Esophagus squamous epithelium (tissue), 5 donors: ENCODE measurements at regions not wholly inside any gene's neighbourhood (a gene's known extent, or its start where the extent isn't known, plus 50 kb on each side); places are given as distances from the start of the nearest gene placed in this dataset.
A peak's percentile ranks its signal among the peaks of the same experiment; 100 is the strongest.
"Not testable (repeated sequence)": the region's sequence is repeated elsewhere in the genome, so short reads cannot be mapped to it uniquely, and the experiment has no call there.

ENCODE experiments used
- DNase-seq: peaks from one replicate; lab custom pipeline; 2025; lab: John Stamatoyannopoulos, UW
- H3K27ac ChIP-seq, 4 donors: fragments of 200-600 bp; sonication (generic); one replicate each; pipeline ENCODE4 v1.5.1; 2016 to 2019; ENCODE audit warnings: mild to moderate bottlenecking in 1 of 4
- H3K27me3 ChIP-seq, 4 donors: fragments of 200-600 bp; sonication (generic); 1 replicate in 3 of 4; 2 replicates in 1 of 4; pipeline versions ENCODE4 v1.5.1 to v1.6.0; 2017 to 2021; ENCODE audit warnings: antibody characterized with exemption in 1 of 4
- H3K36me3 ChIP-seq, 3 donors: fragments of 200-600 bp; sonication (generic); one replicate each; pipeline ENCODE4 v1.5.1; 2016 to 2019
- H3K4me1 ChIP-seq, 3 donors: fragments of 200-600 bp; sonication (generic); one replicate each; pipeline ENCODE4 v1.5.1; 2017 to 2019
- H3K4me3 ChIP-seq, 4 donors: fragments of 200-600 bp; sonication (generic); 1 replicate in 3 of 4; 2 replicates in 1 of 4; pipeline ENCODE4 v1.5.1; 2016 to 2019; ENCODE audit warnings: mild to moderate bottlenecking in 2 of 4, moderate library complexity in 1 of 4
- H3K9me3 ChIP-seq, 3 donors: fragments of 200-600 bp; sonication (generic); one replicate each; pipeline ENCODE4 v1.5.1; 2016 to 2019
- POLR2A ChIP-seq, 4 donors: fragments of 450-650 bp; IDR thresholded peaks; one replicate each; pipeline ENCODE4 v1.6.1; 2017; ENCODE audit warnings: antibody characterized with exemption in 4 of 4, mild to moderate bottlenecking in 4 of 4, moderate library complexity in 3 of 4
- WGBS, 2 donors: methylation state at CpG; one replicate each; pipeline ENCODE4 v1.1.5; 2018; 5-methylcytosine and 5-hydroxymethylcytosine counted together
- intact Hi-C: fragments of 100-400 bp; cut with DNase I; formaldehyde crosslinking; loops from one replicate; pipeline ENCODE4 v1.15.0; 2022
- TF ChIP-seq, protein P1 (sequence below), 6 experiments: fragments of 450-650 bp in 4 of 6; fragments of 200-600 bp in 2 of 6; sonication (generic) in 2 of 6; IDR thresholded peaks; one replicate each; pipeline ENCODE4 v1.5.1; 2016 to 2019; ENCODE audit warnings: antibody characterized with exemption in 6 of 6, mild to moderate bottlenecking in 4 of 6, moderate library complexity in 4 of 6
- donor health status: DM: yes; HTN: yes; CAD: no.

GRCh38 chr20:5452691-5453090 is 135.9 kb upstream of the PROKR2 start:
- H3K27ac ChIP-seq, DNase-seq, H3K9me3 ChIP-seq, H3K4me3 ChIP-seq, H3K4me1 ChIP-seq, H3K36me3 ChIP-seq: not testable (repeated sequence)
- peaks cover 0 to 13% (median 0%) of the 10 kb centered on the region in 4 donors for H3K27me3 ChIP-seq
- WGBS, 2 donors: no CpG with 5 or more reads among the region's 30 CpGs
- intact Hi-C loops: loop anchor here (10.0 kb wide), 1 partner anchor 658 kb away; no protein-coding TSS in a partner anchor

- intact Hi-C loops: loop anchor here (10.0 kb wide), 1 partner anchor 657 kb away; no protein-coding TSS in a partner anchor
- WGBS, 2 donors: 84 to 90% methylated on average over 8 to 20 of the region's 26 CpGs
- not testable (repeated sequence) for H3K36me3 ChIP-seq, H3K27ac ChIP-seq, H3K9me3 ChIP-seq, H3K4me1 ChIP-seq, H3K4me3 ChIP-seq, DNase-seq
- H3K27me3 ChIP-seq: peaks cover 0 to 13% (median 0%) of the 10 kb centered on the region in 4 donors
Measured at GRCh38 chr20:5452286-5452685, 135.5 kb upstream of the PROKR2 start.

- H3K36me3 ChIP-seq: no peaks in the 10 kb centered on the region
- WGBS, 2 donors: 80 to 100% methylated on average over 2 of the region's 2 CpGs
- intact Hi-C loops: loop anchor here (10.0 kb wide), 1 partner anchor 657 kb away; no protein-coding TSS in a partner anchor
- DNase-seq: no peak
- H3K4me3 ChIP-seq: no peak overlapping the region
- H3K4me1 ChIP-seq: no peaks in the 10 kb centered on the region
- no peaks in the 10 kb centered on the region for H3K9me3 ChIP-seq
- TF ChIP-seq, protein P1, sequence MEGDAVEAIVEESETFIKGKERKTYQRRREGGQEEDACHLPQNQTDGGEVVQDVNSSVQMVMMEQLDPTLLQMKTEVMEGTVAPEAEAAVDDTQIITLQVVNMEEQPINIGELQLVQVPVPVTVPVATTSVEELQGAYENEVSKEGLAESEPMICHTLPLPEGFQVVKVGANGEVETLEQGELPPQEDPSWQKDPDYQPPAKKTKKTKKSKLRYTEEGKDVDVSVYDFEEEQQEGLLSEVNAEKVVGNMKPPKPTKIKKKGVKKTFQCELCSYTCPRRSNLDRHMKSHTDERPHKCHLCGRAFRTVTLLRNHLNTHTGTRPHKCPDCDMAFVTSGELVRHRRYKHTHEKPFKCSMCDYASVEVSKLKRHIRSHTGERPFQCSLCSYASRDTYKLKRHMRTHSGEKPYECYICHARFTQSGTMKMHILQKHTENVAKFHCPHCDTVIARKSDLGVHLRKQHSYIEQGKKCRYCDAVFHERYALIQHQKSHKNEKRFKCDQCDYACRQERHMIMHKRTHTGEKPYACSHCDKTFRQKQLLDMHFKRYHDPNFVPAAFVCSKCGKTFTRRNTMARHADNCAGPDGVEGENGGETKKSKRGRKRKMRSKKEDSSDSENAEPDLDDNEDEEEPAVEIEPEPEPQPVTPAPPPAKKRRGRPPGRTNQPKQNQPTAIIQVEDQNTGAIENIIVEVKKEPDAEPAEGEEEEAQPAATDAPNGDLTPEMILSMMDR (IDR thresholded peaks at IDR 0.05): no peak
- no peak for TF ChIP-seq POLR2A (IDR thresholded peaks at IDR 0.05)
- peaks cover 0 to 13% (median 0%) of the 10 kb centered on the region in 4 donors for H3K27me3 ChIP-seq
- H3K27ac ChIP-seq: no peak overlapping the region
Measured at GRCh38 chr20:5451643-5452210, 135.0 kb upstream of the PROKR2 start.

DNA sequence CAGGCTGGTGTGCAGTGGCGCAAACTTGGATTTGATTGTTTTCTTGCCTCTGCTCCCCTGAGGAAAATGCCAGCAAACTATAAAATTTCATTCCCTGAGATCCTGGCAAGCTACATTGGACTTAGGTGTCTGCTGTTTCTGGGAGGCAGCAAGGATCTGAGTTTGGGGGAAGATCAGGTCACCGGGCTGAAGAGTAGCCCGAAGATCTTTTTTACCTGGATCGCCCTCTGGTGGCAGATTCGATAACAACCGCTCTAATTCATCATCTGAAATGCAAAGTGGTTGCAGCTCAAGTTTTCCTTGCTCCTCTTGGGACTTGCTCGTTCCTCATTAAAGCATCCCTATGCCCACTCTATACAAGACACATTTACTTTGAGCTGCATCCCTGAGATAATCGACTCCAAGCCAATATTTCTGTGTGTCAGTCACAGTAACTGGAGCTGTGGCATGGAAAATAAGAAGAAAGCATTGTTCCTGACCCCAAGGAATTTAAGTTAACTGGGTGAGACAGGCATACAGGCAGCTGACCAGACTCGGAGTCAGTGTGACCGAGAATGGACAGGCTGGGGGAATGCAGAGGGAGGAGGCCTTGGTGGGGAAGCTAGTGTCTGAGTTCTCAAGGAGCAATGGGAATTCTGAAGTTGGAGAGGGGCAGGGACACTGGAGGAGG is 131.8 kb upstream of the PROKR2 start:
- DNase-seq: no peak
- Histone ChIP-seq H3K4me1 (no peaks in the 10 kb centered on the region), H3K27me3 (peaks cover 0 to 22% (median 0%) of the 10 kb centered on the region in 4 donors), H3K9me3 (no peaks in the 10 kb centered on the region), H3K27ac (no peak overlapping the region), H3K36me3 (no peaks in the 10 kb centered on the region), H3K4me3 (no peak overlapping the region)
- TF ChIP-seq, protein P1 (IDR thresholded peaks at IDR 0.05): peak in 5 of 6 experiments; percentile 30 to 60 (median 46)
- TF ChIP-seq POLR2A (IDR thresholded peaks at IDR 0.05): no peak
- intact Hi-C loops: no loop called here
- 16 to 18% methylated on average over 6 to 10 of the region's 10 CpGs for WGBS, 2 donors

DNA sequence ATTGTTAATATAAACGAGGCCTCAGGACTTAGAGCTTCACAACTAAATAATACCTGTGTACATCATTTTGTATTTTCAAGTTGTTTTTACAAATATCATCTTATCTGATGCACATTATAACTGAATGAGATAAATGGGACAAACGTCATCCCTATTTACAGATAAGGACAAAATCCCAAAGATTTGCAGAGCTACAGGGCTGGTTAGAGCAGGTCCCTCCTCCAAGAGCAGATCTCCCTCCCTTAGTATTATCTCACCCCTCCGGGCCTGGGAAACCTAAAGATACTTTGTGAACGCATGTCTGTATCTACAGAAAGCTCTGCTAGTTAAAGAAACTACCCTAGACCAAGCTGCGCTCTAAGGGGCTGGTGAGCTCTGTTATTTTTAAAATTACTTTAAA is 130.4 kb upstream of the PROKR2 start:
- no peak overlapping the region for H3K4me3 ChIP-seq
- TF ChIP-seq POLR2A (IDR thresholded peaks at IDR 0.05): no peak
- TF ChIP-seq, protein P1 (IDR thresholded peaks at IDR 0.05): no peak
- no peaks in the 10 kb centered on the region for H3K9me3 ChIP-seq
- H3K36me3 ChIP-seq: no peaks in the 10 kb centered on the region
- intact Hi-C loops: no loop called here
- no peak overlapping the region for H3K27ac ChIP-seq
- 62 to 64% methylated on average over 5 of the region's 5 CpGs for WGBS, 2 donors
- H3K27me3 ChIP-seq: peaks cover 0 to 28% (median 0%) of the 10 kb centered on the region in 4 donors
- no peak for DNase-seq
- H3K4me1 ChIP-seq: no peaks in the 10 kb centered on the region

GRCh38 chr20:5445611-5446010 is 128.9 kb upstream of the PROKR2 start:
- no peaks in the 10 kb centered on the region for H3K4me1 ChIP-seq
- TF ChIP-seq POLR2A (IDR thresholded peaks at IDR 0.05): no peak
- TF ChIP-seq, protein P1 (IDR thresholded peaks at IDR 0.05): no peak
- no peak for DNase-seq
- H3K27ac ChIP-seq: no peak overlapping the region
- intact Hi-C loops: no loop called here
- 69 to 82% methylated on average over 6 of the region's 6 CpGs for WGBS, 2 donors
- no peaks in the 10 kb centered on the region for H3K9me3 ChIP-seq
- peaks cover 0 to 28% (median 0%) of the 10 kb centered on the region in 4 donors for H3K27me3 ChIP-seq
- no peaks in the 10 kb centered on the region for H3K36me3 ChIP-seq
- no peak overlapping the region for H3K4me3 ChIP-seq
